Bone marrow (tissue), 2 donors: ENCODE measurements at regions not wholly inside any gene's neighbourhood (a gene's known extent, or its start where the extent isn't known, plus 50 kb on each side); places are given as distances from the start of the nearest gene placed in this dataset.

Experiments
- DNase-seq, 2 donors: peaks; one replicate each; lab custom pipeline; 2025; lab: John Stamatoyannopoulos, UW

DNA sequence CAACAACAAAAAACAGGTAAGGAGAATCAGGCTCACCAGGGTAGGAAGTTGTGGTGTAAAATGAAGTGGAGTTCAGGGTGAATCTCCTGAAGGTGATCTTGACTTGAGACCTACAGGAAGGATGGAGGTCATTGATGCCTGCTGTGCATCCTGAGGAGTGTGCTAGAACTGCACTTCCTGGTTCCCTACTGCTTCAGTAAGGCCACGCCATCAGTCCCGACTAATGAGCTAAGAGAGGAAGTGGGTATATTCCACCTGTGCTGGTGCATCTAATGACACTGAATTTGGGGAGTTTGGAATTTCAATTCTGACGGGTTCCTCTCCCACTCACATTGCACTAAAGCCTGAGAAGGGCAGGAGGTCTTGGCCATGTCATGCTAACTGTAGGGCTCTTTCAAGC, 349.3 kb upstream of the SLC14A2 start:
- no peak for DNase-seq

DNA sequence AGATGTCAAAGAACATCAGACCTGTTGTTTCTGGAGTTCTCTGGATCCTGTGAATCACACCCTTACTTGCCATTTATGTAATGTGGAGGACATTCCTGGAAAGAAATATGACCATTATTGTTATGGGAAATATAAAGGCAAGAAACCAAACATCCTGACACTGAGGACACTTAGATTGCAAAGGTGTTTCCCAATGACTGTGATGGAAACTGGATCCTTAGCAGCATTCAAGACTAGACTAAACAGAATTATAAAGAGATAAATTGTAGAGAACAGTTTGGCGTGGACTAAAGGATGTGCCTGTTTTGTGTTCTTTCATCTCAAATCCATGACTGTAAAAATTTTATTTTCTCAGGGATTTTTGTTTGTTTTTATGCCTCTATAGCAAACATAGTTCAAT, 347.7 kb upstream of the SLC14A2 start:
- DNase-seq: no peak

DNA sequence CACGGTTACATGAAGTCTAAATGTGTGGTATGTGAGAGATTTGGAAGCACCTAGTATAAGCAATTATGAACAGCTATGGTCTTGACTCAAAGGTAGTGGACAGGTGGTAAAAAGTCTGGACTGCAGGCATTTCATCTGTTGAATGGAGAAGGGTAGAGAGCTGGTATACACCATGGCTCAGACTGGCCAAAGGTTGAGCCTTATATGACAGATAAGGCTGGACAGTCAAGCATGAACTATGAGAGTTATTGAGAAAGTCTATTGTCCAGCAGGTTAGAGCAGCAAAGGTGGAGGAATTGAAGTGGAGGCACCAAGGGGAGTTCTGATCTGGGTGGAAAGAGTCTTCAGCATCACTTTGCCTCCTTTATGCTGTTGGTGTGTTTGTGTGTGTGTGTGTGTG, 346.7 kb upstream of the SLC14A2 start:
- no peak for DNase-seq

DNA sequence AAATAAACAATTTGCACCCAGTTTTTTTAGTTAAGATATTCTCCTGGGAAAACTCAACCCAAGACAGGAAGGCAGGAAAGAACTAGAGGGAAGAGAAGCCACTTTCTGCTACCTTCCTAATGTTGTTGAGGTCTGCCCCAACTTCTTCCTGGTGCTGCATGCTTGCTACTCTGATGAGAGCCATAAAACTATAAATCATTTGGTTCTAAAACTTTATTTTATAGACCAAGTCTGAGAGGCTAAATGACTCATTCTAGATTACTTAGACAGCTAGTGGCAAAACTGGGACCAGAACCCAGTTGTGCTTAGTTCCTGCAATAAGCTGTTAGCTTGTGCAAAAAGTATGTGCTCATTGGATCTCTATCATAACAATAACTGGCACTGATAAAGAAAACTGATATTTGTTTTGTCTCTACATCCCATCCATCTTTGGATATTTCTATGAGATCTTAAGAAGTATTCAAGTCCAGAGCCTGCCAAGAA, 344.9 kb upstream of the SLC14A2 start:
- DNase-seq: no peak

DNA sequence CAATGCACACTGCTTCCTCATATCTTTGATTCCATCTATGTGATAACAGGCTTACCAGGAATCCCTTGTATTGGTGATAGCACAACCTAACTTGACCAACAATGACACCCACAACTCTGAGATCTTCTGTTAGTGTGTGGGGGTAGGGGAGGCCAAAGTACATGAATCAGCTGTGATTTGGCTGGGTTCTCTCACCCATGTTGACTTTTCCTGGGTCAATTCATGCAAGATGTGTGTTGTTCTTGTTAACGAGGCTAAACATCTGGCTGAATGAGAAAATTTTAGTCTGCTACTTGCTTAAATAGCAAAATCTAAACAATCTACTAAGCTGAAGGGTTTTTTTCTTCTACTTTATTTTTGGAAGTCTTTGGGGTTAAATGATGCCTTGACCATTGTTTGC, 341.2 kb upstream of the SLC14A2 start:
- DNase-seq: no peak

DNA sequence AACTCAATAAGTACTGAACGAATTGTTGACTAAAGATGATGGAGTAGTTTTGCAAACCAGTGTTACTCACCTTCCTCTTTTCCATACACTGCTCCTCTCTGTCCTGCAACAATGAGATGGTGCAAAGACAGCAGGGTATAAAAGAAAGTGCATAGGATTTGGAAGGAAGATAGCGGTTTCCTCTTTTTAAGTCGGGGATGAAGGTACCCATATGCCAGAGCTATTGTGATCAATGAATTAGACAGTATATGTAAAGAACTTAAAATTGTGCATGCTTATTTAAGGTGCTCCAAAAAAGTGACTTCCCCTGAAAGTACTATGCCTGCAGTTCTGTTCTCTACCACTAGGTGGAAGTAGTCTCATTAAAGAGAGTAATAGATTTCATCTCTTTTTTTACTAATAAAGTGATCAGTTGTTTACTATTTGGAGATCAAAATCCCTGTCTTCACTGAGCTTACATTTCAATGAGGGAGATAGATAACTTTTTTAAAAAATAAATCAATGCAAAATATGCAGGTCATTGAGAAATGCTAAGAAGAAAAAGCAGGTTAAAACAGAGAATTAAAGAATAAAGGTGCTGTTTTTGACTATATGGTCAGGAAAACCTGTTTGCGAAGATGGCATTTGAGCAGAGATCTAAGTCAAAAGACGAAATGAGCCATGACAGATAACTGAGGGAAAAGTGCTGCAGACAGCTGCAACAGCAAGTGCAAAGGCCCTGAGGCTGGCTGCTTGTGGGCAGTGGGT, 339.7 kb upstream of the SLC14A2 start:
- DNase-seq: peak in 1 of 2 donors; percentile 53

DNA sequence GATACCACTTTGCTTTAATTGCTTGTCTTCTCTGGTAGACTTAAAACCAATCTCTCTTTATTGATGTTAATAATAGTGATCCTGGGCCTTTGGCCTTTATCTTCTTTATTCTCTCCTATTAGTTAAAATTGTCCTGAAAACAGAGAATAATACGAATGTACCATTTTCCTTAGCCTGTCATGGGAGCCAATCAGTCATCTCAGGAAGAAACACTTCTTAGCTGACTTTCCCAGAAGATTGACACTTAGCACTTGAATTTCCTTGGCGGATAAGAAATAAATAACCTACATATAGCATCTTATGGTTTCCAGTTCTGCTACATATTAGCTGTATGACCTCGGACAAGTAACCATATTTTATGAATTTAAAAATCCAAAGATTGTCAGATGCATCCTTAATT, 338.4 kb upstream of the SLC14A2 start:
- DNase-seq: no peak

DNA sequence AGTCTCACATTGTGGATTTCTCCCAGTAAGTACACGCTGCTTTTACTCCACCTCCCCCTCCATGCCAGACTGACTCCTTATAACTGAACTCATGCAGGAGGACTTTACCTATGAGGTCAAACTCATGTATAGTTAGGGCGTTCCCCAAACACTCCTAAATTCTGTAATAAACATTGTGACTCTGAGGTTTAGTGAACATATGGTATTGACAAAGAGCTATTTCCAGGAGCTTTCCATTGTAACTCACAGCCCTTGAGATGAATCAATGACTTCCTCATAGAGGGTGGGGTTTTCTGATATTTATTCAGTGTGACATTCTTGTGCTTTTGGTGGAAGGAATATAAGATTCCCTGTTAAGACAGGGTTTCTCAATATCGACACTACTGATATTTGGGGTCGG, 337.4 kb upstream of the SLC14A2 start:
- no peak for DNase-seq

DNA sequence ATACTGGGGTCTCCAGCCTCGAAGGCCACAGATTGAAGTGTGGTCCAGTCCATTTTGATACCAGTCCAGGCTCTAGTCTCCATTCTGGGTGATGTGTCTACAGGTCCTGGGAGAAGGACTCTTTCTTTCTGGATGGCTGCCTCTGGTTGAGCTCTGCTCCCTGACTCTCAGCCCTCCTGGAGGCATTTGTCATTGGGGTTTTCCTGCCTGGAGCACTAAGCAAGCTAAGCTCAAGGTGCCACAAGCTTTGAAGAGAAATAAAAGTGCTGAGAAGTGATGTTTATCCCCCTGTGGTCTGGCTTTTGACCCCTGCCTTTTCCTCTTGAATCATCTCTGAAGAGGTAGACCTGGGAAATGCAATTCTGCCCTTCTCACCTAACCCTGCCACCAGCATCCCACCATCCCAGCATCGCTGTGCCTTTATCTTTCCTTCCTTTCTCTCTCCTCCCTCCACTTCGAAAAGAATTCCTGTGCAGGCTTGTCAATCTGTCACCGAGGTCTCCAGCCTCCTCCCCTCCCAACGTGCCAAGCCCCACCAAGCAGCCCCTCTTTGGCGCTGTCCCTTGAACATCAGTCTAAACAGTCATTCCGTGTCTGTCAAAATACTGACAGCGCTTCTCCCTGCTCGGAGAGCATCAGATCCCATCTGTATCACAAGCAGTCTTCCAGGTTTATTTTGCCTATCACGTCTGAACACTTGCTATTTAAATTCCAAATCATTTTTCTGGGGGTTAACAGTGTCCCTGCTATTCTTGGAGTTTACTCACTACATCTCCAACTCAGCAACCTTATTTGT, 334.6 kb upstream of the SLC14A2 start:
- DNase-seq: no peak

DNA sequence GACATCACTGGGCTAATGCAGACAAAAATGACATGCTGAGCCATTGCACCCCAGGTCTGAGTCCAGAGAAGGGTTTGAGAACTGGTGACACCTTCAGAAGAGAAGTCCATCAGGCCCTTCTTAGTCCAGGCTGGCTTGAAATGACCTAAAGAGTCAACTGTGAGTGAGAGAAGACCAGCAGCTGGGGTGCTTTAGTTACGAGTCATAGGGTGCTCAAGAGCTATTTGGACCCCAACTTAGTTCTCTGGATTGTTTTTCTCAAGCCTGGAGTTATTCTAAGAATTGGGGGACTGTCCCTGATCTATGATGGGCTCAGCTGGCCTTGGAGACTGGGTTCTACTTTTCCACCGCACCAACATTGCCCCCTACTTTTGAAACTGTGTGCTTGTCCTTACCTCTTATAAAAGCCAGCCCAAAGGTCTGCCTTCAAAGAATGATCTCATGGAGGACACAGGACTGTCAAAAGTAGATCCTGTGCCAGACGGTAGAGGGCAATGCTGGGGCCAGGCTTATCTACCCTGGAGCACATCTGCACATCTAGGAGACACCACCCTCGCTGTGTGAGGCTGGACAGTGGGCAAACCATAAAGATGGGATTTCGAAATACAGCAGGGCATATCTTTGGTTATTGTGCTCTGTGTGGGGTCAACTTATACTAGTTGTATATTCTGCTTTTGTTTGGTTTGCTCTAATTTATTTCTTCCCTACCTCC, 333.0 kb upstream of the SLC14A2 start:
- DNase-seq: no peak

DNA sequence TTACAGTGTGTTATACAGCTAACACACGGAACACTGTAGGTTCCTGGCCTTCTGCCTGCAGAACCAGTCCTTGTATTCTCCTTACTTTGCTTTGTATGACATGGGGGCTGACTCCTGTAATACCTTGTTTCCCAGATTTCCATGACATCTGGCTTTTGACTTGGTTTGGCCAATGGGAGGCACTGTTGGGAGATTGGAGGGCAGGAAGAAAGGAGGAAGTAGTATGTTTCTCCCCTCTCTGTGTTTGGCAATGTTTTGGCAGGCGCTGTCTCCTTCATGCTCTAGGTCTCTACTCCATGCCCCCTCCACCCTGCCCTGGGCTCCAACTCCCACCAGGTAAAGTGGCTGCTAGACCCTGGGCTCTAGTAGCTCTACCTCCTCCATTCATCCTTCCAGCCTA, 331.1 kb upstream of the SLC14A2 start:
- DNase-seq: no peak

DNA sequence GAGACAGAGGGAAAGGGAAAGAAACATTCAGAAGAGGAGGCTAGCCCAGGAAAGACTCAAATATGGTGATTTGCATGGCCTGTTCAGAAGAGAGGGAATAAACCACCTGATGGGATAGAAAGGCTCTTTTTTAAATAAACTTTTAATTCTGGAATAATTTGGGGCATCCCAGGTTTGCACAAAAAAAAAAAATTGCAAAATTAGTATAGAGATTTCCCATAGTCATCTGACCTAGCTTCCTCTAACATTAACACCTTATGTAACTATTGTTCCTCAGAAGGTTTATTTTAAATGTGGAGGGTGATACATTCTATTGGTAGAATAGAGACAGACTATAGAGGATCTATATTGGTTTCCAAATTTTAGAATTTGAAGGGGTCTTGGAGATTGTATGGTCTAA, 330.4 kb upstream of the SLC14A2 start:
- DNase-seq: no peak

DNA sequence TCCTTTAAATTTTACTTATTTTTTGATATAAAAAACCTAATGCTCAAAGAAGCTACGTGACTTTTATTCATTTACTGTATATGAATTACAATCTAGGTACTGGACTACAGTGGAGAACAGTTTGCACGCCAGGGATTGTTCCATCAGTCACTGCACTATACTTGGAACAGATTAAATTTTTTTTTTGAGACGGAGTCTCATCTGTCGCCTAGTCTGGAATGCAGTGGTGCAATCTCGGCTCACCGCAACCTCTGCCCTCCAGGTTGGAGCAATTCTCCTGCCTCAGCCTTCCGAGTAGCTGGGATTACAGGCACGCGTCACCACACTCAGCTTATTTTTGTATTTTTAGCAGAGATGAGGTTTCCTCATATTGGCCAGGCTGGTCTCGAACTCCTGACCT, 330.0 kb upstream of the SLC14A2 start:
- DNase-seq: no peak

DNA sequence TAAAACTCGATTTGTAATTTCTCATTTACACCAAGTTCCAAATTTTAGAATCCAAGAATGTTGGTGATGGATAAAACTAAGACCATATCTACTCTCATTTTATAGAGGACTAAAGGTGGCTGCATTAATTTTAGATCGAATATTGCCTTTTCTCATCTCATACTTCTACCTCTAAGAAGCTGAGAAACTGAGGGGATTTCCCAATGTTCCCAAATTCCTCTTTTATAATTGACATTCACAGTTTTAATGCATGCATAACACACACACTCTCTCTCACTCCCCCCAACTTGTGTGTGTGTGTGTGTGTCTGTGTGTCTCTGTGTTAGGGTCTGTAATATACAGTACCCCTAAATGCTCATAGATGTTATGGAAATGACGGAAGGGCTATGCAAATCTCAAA, 328.8 kb upstream of the SLC14A2 start:
- no peak for DNase-seq

DNA sequence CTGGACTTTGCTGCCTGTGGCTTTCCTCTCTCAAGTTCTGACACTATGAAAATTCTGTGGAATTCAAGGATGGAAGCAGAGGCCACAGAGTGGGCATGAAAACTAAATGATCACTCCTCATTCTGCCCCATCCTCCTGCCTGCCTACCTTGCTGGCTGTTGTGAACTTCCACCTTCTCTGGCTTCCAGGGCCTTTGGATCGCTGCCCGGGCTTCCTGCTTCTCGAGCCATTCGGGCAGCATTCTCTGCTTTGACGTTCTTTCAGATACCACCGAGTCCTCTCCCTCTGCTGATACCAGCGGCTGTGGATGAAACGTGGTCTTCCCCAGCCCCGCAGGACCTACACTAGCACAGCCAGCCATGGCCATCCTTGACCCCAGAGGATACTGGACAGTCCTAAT, 327.7 kb upstream of the SLC14A2 start:
- no peak for DNase-seq

DNA sequence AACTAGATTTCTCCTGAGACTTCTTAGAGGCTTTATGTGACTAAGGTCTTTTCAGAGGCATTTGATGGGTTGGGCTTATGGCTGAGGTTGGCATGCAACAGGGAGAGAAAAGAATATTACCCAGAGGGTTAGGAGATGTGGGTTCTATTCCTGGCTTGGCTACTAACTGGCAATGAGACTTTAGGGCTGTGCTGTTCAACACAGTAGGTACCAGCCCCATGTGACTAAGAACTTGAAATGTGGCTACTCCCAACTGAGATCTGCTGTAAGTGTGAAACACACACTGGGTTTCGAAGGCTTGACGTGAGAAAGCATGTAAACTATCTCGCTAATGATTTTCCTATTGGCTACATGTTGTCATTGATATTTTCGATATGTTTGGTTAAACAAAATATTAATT, 324.9 kb upstream of the SLC14A2 start:
- no peak for DNase-seq

DNA sequence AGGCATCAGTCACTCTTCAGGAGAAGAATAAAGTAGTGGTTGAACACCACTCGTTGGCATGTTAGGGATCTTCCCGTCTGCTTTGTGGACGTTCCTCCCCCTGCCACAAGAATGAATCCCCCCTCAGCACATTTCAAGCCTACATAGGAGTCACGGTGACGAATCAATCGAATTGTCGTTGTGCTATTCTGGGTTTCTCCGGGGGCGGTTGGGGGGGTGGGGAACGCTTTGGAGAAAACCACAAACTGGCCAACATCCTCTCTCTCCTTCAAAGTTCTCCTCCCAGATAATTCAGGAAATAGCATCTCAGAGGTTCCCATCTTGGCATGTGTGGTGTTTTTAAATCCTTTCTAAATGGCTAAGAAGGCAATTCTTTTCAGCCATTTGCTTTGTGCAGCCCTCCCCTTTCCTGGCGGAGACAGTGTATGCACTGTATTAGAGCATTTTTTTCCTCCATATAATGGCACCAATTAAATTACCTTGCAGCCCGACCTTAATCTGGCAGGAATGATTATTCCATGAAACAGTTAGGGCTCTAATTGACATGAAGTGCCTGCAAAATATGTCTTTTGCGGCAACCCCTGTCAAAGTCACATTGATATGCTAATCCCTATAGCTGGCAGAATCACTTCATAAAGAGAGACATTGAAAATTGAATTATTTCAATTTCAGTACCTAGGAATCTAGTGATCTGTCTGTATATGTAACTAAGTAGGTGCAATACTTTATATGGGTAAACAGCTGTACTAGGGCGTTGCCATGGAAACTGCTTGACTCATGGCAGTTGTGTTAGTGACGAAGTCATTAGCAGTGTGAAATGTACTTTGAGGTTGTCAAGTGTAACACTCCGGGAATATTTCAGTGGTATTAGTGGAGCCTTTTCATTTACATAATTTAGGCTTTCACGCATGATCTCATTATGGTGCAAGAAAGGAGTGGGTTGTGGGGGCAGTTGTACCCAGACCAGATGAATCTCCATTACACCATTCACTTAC, 323.4 kb upstream of the SLC14A2 start:
- DNase-seq: no peak

DNA sequence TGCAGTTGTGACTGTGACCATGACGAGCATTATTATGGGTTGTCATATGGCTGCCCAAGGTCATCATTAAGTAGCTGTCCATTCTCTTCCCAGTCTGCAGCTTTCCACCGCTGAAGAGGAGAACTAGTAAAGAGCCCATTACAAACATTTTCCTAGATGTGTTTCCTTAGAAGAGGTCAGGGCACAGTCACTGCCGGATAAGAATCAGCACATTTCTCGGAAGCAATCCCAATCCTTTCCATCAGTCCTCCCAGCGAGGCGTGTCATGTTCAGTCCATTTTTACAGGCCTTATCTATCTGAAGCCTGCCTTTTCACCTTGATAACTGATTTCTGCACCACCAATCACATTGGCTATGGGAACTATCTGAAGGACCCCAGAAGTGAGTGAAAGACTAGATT, 319.9 kb upstream of the SLC14A2 start:
- DNase-seq: no peak

DNA sequence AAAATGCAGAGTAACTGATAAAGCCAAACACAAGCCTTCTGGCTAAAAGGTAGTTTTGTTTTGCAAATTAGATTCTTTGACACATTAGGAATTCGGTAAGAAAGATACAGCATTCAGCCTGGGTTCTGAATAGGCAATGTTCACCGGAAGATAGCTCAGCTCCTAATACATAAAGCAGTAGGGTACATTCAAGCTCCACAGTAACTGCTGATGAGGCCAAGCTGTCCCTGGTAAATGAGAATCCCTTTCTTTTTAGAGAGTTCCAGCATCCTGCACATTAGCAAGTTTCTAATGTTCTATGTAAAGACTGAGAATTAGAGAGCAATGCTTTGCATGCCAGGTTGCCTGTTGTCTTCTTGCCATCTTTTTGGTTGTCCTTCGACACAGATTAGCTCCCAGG, 316.3 kb upstream of the SLC14A2 start:
- no peak for DNase-seq

DNA sequence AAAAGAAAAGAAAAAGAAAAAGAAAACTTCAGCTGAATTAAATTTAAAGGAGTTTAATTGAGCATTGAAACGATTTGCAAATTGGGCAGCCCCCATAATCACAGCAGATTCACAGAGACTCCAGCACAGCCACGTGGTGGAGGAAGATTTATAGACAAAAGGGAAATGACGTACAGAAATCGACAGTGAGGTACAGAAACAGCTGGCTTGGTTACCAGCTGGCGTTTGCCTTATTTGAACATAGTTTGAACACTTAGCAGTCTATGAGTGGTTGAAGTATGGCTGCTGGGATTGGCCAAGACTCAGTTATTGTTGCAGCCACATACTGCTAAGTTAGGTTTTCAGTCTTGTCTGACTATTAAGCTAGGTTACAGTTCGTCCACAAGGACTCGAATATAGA, 312.2 kb upstream of the SLC14A2 start:
- DNase-seq: no peak

DNA sequence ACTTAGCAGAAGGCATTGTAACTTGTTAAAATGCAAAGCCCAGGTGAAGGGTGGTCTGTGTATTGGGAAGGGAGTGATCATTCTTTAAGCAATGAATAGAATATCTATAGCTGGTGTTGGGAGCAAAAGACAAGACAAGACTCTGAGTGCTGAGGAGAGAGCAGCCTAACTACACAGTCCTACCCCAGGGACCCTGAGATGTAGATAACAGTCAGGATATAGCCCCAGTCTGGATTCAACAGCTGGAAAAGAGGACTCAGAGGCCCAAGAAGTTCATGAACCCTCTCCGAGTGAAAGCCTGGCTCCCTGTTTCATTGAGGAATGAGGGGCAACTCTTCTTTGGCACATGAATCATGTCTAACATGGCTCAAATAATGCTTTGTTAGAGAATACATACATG, 310.7 kb upstream of the SLC14A2 start:
- no peak for DNase-seq
